Stimulated activated CD4-positive, alpha-beta T cell treated with anti-CD3 and anti-CD28 coated beads, Interleukin-2, amount 100 ng/mL, for 24 hours (primary cell): ENCODE measurements at regions not wholly inside any gene's neighbourhood (a gene's known extent, or its start where the extent isn't known, plus 50 kb on each side); places are given as distances from the start of the nearest gene placed in this dataset.

Experiments used
- DNase-seq, 2 donors: peaks; one replicate each; pipeline ENCODE4 v3.0.0-alpha.2; 2020

DNA sequence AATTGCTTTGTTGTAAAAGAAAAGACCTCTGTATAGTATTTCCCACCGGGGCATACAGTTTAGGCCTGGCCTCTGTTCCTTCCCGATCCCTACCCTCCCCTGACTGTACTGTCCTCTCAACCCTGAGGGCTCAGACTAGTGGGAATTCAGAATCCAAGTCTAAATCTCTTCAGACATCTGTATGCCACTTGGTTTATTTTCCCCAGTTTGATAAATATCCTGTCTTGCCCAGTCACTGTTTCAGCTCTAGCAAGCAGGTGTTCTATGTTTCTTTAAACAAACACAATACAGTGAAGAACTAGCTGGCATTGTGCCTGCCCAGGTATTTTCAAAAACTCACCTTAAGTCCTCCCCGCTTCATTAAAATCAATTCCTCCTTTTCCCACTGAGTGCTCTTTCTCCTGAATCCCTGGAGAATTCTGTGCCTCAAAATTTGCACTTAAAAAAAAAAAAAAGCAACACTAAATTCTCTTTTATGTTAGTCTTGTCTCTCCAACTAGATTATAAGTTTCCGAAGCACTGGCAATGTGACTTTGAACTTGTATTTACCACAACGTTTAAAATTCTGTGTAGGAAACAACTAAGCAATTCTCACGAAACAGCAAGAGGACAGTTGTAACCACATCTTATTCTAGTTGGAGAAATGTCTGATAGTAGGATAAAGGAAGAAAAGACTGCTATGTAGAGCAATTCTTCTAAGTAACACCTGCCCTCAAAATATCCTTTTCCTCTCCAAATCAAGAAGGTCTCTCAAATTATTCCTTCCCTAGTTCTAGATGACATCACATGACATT, 112.0 kb upstream of the CARMIL1 start:
- no peak for DNase-seq

DNA sequence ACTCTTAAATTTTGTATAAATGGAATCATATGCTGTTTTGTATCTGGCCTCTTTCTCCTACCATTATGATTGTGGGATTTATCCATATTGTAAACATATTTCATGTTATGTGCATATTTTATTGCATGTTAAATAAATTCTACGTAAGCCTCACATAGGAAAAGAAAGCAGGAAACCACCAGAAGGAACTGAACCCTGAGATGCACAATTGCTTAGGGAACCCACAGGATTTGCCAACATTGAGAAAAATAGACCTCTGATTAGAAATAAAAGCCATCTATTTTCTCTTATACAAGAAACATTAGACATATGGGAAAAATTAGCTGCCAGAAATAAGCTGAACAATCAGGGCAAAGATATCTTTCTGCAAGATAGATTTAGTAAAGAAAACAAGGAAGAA, 111.2 kb upstream of the CARMIL1 start:
- DNase-seq: no peak

DNA sequence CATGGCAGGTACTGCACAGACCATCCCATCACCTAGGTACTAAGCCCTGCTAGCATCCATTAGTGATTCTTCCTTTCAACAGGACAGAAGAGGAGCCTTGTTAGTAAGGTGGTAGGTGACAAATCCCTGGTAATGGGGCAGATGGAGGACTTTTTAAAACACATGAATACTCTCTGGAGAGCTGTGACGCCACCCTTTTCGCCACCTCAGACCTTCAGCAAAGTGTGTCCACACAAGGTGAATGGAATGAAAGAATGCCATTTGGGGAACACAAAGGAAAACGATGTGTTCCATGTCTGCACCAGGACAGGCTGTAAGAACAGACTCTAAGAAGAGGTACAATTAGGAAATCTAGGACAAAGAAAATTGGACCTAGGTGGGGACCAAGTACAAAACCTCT, 110.5 kb upstream of the CARMIL1 start:
- DNase-seq: no peak

DNA sequence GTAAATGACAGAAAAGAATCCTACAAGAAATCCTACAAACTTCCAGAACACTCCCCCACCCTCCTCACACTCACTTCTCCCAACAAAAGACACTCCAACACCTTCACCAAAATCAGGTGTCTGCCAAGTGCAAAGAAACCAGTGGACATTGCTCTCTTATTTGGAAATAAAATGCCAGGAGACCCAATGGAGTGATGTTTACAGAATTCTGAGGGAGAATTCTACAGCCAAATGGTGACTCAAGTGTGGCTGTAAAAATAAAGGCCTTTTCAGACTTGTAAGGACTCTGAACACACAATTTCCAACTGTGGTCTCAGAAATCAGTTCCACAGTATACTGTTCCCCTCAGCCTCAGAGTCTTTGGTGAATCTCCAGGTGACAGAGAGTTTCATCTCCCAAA, 109.6 kb upstream of the CARMIL1 start:
- no peak for DNase-seq

DNA sequence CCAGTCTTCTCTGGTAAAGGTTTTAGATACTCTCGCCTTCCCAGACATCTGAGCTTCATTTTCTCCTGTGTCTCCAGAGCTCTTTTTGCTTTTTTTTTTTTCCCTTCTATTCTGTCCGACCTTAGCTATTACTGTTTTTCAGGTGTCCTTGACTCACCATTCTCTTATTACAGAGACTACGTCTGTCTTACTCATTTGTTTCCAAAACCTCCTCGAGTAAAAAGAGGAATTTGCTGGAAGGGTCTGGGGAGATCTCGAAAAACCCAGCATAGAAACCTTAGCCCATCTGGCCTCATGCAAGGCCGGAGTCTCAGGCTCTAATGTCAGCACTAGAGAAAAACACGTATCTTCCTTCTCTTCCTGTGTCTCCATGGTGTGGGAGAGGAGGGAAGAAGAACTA, 109.2 kb upstream of the CARMIL1 start:
- no peak for DNase-seq

DNA sequence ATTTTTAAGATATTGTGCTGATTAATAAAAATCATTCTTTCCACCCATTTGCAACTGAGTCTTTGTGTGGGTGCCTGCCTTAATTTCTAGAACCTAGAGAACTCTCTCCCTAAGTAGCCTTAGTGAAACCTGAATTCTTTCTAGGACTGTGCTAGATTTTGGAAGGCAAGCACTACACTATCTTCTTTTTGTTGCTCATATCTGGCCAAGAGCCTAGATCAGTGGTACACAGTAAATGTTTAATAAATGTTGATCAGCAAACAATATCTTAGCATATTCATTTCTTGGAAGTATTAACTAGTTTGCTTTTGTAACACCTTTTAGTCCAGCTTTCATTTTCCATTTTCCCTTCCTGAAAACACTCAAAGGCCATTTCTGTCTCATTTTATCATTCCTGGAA, 108.5 kb upstream of the CARMIL1 start:
- DNase-seq: no peak

DNA sequence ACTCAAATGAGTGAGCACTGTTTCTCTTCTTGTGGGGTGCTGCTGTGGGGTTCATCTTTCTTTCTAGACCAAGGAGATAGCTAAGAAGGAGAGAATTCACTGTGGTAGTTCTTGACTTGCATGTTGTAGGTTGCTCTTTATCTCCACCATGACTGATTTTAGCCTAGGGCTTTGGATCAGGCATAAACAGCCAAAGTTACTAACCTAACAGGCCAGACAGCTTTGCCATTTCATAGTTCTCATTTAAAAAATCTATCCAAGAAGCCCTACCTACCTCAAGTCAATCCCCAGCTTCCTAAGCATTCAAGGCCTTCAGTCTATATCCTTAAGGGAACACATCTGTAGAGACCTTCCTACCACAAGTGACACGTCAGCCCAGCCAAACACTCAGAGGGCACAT, 107.9 kb upstream of the CARMIL1 start:
- no peak for DNase-seq

DNA sequence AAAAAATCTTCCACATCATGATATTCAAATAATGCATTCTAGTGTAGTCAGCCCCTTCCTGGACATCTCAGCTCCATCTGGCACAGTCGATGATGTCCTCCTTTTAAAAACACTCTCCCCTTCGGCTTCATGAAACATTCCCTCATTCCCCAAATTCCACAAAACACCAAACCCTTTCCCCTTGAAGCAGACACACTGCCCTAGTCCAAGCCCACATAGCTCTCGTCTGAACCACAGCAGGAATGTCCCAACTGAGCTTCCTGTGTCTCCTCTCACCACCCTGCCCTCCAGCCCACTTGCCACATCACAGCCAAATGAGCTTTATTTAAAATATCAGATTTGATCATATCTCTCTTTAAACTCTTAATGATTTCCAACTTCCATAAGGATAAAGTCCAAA, 106.4 kb upstream of the CARMIL1 start:
- DNase-seq: no peak

DNA sequence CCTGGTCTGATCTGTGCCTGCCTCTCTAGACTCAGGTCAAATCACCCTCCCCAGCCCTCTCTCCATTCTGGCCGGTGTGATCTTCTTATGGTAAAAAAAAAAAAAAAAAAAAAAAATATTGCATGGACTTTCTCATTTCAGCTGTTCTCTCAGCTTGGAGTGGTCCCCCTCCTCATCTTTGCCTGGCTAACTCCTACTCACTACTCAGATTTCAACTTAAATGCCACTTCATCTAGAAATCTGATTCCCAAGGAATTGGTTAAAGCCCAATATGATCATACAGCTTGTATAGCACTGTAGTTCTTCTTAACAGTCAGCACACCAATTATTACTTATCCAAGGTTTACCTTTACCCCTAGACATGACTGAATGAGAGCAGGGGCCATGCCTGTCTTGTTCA, 105.9 kb upstream of the CARMIL1 start:
- DNase-seq: no peak

DNA sequence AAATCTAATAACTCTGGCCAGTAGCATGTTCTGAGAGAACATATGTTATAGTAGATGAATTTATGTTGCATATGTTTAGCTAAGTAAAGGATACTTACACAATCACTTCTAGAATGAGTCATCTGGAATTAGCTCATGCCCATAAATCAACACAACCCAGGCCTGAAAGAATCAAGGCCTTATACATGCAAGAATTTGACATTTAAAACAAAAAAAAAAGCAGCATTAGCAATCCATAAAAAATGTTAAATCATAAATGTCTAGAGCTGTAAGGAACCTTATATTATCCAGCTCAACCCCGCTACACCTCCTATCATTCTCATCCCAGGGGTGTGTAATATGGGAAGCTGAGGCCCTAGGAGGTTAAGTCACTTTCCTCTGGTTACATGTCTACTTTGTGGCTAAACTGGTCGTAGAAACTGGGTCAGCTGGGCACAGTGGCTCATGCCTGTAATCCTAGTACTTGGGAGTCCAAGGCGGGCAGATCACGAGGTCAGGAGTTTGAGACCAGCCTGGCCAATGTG, 105.2 kb upstream of the CARMIL1 start:
- DNase-seq: no peak

DNA sequence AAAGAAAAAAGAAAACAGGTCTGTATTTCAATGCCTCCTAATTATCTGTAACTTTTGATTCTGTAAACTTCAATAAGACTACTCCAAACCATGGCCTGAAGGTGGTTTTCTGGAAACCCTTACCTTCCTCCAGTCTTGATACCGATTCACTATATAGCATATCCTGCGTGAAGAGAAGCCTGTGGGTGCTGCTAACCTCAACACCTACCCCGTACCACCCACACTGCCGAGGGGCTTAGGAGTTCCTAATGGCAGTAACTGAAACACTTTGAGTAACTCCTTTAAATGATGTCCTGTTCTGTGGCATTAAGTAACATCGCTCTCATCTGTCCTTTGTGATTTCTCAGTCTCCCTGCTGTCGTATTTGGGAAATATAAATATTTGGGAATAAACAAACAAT, 104.5 kb upstream of the CARMIL1 start:
- DNase-seq: no peak

DNA sequence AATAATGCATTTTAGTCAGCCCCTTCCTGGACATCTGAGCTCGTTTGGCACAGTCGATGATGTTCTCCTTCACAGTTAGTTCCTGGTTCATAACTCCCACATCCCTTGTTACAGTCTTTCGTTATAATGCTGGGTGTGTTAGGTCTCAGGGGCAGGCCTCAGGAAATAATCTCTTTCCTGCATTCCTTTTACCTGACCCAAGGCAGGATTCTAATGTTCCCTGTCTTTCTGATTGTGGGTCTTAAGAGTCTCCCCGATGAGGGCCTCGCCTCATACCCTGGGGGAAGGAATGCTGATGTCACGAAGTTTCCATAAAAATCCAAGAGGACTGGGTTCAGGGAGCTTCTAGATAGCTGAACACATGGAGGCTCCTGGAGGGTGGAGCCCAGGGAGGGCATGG, 104.0 kb upstream of the CARMIL1 start:
- DNase-seq: no peak

DNA sequence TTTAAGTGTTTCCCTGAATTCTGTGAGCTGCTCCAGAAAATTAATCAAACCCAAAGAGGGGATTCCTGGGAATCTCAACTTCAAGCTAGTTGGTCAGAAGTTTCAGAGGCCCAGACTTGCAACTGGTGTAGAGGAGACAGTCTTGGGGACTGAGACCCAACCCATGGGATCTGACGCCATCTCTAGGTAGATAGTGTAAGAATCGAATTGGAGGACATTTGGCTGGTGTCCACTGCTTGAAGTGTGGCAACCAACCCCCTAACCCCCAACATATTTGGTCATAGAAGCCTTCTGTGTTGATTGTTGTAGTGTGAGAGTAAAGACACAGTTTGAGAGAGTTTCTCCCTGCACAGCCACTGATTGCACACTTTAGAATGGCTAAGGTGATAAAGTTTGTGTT, 103.5 kb upstream of the CARMIL1 start:
- no peak for DNase-seq

DNA sequence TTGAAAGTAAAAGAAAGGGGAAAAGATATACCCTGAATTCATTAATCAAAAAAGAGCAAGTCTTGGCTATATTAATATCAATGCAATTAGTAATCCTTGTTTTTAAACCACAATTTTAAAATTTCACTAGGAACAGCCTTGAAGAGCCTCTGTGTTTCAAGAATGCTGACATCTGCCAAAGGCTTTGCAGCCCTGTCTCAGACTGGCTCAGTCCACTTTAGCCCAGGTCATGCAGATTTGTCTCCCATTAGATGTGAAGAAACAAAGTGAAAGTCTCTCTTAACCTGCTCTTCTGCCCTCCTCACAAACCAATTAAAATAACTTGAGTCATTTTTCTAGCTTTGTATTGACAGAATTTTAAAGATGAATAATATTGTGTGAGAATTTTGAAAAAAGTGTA, 102.7 kb upstream of the CARMIL1 start:
- DNase-seq: no peak

DNA sequence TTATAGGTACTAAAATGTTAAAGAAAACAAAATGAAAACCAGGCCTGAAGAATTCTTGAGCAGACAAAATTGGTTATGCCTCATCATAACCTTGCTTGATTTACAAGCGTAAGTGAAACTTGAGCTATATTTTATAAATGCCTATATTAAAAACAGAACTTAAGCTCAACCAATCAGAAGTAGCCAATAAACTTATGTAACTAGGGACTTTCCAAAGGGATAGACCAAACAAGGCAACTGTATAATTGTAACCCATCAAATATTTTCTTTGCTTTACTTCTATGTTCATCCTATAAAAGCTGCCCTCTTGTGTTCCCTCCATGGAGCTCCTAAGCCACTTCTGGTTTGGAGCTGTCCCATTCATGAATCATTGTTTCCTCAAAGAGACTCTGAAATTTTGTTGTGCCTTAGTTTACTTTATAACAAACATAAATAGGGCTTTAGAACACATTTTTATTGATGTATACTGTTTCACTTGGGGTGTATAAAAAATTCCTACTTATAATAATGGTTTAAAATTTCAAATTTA, 101.6 kb upstream of the CARMIL1 start:
- DNase-seq: no peak

DNA sequence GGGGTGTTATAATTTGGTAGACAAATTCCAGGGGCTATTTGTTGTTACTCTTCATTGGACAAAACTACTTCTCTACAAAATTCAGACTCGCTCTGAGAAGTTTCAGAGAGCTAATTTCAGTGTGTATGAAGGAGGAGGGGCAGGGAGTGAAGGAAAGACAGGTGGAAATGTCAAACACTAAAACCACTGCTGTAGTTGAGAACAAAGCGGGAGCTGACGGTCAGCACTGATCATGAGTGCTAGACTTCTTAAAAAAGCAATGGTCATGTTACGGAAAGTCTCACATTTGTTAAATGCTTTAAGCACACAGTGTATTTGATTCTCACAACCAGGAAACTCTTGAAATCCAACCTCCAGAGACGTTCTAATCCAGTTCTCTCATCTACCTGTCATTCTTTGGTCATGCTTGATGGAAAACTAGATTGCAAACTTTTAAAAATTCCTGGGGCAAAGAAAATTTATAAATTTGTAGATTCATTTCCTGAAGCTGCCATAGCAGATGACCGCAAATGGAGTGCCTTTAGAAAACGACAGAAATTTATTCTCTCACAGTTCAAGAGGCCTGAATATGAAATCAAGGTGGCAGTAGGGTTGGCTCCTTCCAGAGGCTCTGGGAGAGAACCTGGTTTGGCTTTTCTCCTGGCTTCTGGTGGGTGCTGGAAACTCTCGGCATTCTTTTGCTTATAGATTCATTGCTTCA, 100.7 kb upstream of the CARMIL1 start:
- no peak for DNase-seq

DNA sequence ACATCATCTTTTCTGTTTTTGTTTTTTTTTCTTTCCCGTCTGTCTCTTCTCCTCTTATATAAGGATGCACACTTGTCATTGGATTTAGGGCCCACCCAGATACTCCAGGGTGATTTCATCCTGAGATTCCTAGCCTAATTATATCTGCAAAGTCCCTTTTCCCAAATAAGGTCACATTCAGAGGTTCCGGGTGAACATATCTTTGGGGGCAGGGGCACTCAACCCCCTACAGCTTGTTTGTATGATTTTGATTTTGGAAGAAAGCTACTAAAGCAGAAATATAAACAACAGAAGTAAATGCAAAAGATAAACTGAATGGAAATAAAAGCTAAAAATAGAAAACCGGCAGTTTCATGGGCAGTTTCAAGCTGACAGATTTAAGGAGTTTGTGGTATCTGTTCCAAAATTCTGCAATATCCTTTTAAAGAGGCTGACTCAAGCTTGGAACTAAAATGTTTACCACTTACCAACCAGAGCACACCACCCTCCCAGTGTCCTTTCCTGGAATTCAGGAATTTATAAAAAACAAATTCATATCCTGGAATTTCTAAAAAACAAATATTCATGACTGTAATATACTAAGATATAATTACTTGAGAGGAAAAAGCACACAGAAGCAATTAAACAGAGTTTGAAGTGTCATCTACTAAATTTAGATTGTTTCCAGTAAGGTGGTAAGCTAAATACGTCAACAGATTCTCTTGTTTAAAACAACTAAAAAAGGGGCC, 100.0 kb upstream of the CARMIL1 start:
- DNase-seq: no peak

DNA sequence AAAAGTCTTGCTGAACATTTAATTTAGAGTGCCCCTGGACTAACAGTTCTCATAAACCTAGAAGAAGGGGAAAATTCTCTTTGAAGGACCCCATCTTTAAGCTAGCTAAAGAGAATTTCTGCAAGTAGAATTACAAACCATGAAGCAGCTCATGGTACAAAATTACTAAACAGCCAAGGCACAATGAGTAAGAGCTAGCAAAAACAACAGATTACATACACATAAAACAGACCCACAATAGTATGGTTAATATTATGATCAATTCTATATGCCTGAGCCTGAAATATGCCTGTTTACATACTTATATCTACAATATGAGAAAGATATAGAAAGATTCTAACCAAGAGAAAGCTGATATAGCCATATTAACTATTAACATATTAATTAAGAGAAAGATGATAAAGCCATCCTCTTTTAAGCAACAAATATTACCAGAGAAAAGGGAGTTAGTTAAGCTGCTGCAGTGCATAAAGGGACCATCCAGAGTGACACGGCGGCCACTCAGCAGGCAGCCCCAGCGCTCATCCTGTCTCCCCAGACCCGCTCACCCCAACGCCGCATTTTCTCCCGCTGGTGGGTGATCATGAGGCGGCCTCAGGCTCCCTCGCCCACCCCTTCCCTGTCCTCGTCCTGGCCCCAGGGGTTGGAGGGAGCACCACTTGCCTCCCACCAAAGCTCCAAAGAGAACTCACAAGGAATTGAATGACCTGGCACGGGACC, 98.4 kb upstream of the CARMIL1 start:
- no peak for DNase-seq

DNA sequence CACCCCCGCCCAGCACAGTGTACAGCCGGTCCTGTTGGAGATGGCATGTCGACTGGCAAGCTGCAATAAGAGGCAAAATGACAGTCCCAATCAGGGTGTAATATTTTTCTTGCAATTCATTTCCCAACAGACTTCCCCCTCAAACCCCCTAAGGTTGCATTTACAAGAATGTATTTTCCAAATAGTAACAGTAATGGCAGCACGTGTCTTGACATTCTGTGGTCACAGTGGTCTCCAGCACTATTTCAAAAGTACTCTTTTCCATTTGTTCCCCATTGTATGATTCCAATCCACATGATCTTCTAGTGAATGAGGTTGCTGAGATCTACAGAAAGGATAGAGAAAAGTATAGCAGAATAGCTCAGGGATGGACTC, 97.8 kb upstream of the CARMIL1 start:
- DNase-seq: no peak

DNA sequence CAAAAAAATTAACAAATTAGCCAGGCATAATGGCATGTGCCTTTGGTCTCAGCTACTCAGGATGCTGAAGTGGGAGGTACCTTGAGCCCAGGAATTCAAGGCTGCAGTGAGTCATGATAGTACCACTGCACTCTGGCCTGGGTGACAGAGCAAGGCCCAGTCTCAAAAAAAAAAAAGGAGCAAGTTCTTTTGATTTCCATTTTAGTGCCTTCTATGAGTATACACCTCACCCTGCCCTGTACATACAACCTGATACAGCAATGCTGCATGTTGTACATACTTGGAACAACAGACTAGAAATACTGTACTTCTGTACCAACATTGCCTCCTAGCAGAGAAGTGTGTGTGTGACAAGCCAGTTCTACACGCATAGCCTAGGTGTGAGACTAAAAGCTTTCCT, 97.3 kb upstream of the CARMIL1 start:
- DNase-seq: no peak

DNA sequence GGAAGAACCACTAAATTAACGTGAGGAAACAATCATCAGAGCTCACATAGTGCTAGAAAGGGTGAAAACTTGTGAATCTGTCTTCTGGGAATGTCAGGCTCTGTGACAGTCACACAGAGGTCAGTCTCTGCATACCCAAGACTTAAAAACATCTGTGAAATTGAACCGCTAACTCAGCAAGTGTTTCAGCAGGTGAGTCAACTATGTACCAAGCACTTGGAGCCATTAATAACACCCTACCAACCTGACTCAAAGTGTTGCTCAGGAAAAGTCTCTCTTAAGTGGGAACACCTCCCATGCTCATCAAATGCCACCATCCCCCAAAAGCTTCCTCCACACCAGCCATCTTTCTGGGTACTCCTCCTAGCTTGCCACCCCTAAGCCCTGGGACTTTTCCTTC, 92.3 kb upstream of the CARMIL1 start:
- no peak for DNase-seq

DNA sequence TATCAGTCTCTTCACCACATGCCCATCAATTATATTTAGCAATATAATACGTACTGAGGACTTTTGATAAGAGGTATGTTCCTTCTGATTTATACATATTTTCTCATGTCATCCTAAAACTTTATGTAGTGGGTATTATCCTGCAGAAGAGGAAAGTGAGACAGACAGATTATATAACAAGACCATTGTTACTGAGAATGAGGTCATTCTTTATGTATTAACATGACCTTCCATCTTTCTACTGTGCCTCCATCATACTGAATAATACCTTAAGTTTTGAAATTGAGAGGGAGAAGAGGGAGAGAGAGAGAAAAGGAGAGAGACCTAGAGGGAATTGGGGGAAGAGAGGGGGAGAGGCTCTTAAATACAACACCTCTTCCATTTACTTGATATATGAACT, 90.9 kb upstream of the CARMIL1 start:
- DNase-seq: no peak
